ENCODE measurements at regions not wholly inside any gene's neighbourhood (a gene's known extent, or its start where the extent isn't known, plus 50 kb on each side); places are given as distances from the start of the nearest gene placed in this dataset.
A peak's percentile ranks its signal among the peaks of the same experiment; 100 is the strongest.

- DNase-seq = no peak
Observed at GRCh38 chr11:88448131-88448670, 110.7 kb upstream of the CTSC start.

GRCh38 chr11:88447281-88447680, 109.7 kb upstream of the CTSC start:
- DNase-seq = no peak

- DNase-seq = no peak
Observed at GRCh38 chr11:88439356-88439755, 101.8 kb upstream of the CTSC start.

GRCh38 chr11:88438721-88439120, 101.2 kb upstream of the CTSC start:
- DNase-seq = no peak

GRCh38 chr11:88435415-88435814, 97.9 kb upstream of the CTSC start:
- no peak for DNase-seq

GRCh38 chr11:88434333-88434976, 96.9 kb upstream of the CTSC start:
- peak; percentile 82 for DNase-seq

GRCh38 chr11:88433536-88434230, 96.1 kb upstream of the CTSC start:
- no peak for DNase-seq

GRCh38 chr11:88431675-88432341, 94.3 kb upstream of the CTSC start:
- peak; percentile 86 for DNase-seq

GRCh38 chr11:88428959-88429358, 91.4 kb upstream of the CTSC start:
- peak; percentile 69 for DNase-seq

- DNase-seq = no peak
Observed at GRCh38 chr11:88427719-88428118, 90.2 kb upstream of the CTSC start.

GRCh38 chr11:88424881-88425280, 87.3 kb upstream of the CTSC start:
- no peak for DNase-seq

- peak; percentile 22 for DNase-seq
Observed at GRCh38 chr11:88421530-88421929, 84.0 kb upstream of the CTSC start.

- DNase-seq = no peak
Observed at GRCh38 chr11:88420165-88420791, 82.7 kb upstream of the CTSC start.

- DNase-seq = peak; percentile 95
Observed at GRCh38 chr11:88418508-88418907, 81.0 kb upstream of the CTSC start.

- DNase-seq = peak; percentile 37
Observed at GRCh38 chr11:88415495-88415894, 78.0 kb upstream of the CTSC start.

- peak; percentile 89 for DNase-seq
Observed at GRCh38 chr11:88414981-88415413, 77.5 kb upstream of the CTSC start.

GRCh38 chr11:88414385-88414861, 76.9 kb upstream of the CTSC start:
- peak; percentile 97 for DNase-seq

GRCh38 chr11:88411265-88411664, 73.7 kb upstream of the CTSC start:
- peak; percentile 37 for DNase-seq

GRCh38 chr11:88410656-88411055, 73.1 kb upstream of the CTSC start:
- DNase-seq = peak; percentile 51

GRCh38 chr11:88410056-88410455, 72.5 kb upstream of the CTSC start:
- no peak for DNase-seq

GRCh38 chr11:88406876-88407275, 69.3 kb upstream of the CTSC start:
- DNase-seq = no peak

- no peak for DNase-seq
Observed at GRCh38 chr11:88405853-88406252, 68.3 kb upstream of the CTSC start.

Measured in NCI-H69 (cell line).